ENCODE measurements at regions not wholly inside any gene's neighbourhood (a gene's known extent, or its start where the extent isn't known, plus 50 kb on each side); places are given as distances from the start of the nearest gene placed in this dataset.
"Not testable (repeated sequence)": the region's sequence is repeated elsewhere in the genome, so short reads cannot be mapped to it uniquely, and the experiment has no call there.

DNA sequence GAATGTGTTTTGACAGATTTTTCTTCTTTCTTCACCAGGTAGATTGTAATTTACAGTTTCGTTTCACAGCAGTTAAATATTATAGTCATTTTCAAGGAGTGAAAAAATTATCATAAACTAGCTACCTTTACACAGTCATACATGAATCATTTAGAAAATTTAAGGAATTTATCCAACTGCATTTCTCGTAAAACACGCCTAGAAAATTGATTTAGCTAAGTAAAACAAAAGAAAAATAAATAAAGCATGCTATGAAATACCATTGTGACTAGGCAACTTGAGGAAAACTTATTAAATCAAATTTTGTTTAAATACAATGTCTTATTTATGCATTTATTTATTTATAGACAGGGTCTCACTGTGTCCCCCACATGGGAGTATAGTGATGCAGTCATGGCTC is 109.9 kb upstream of the EMB start:
- no peak for DNase-seq (ENCODE audit: low read depth in 2 of 2)
- TF ChIP-seq, protein P1, sequence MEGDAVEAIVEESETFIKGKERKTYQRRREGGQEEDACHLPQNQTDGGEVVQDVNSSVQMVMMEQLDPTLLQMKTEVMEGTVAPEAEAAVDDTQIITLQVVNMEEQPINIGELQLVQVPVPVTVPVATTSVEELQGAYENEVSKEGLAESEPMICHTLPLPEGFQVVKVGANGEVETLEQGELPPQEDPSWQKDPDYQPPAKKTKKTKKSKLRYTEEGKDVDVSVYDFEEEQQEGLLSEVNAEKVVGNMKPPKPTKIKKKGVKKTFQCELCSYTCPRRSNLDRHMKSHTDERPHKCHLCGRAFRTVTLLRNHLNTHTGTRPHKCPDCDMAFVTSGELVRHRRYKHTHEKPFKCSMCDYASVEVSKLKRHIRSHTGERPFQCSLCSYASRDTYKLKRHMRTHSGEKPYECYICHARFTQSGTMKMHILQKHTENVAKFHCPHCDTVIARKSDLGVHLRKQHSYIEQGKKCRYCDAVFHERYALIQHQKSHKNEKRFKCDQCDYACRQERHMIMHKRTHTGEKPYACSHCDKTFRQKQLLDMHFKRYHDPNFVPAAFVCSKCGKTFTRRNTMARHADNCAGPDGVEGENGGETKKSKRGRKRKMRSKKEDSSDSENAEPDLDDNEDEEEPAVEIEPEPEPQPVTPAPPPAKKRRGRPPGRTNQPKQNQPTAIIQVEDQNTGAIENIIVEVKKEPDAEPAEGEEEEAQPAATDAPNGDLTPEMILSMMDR (IDR thresholded peaks at IDR 0.05; ENCODE audit: low read depth, low read length) = no peak
- no peak overlapping the region for H3K4me3 ChIP-seq (replicated peaks in 1 of 2; ENCODE audit: low read depth in 2 of 2, low read length in 2 of 2)

DNA sequence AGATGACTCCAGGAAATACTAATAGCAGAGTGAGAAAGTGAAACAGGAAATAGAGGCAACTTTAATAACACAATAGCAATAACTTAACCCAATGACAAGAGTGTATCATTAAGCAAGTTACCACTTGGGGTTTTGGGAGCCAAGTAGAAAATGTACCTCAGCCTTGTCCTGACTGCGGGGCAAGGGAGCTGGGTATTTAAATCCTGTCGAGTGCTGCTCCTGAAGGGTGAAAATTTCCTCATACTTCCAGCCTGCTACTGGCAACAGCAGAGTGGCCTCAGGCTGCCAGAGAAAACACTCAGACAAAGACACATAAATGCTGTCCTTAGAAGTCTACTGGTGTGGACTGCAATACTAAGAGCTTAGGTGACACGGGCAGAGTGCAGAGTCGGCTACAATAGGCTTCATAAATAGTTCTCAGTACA is 112.5 kb upstream of the EMB start:
- TF ChIP-seq, protein P1 (IDR thresholded peaks at IDR 0.05; ENCODE audit: low read depth, low read length) = no peak
- H3K4me3 ChIP-seq (replicated peaks in 1 of 2; ENCODE audit: low read depth in 2 of 2, low read length in 2 of 2) = no peak overlapping the region
- peak in 1 of 2 donors; percentile 20 for DNase-seq (ENCODE audit: low read depth in 2 of 2)

- H3K4me3 ChIP-seq (replicated peaks in 1 of 2; ENCODE audit: low read depth in 2 of 2, low read length in 2 of 2); DNase-seq (ENCODE audit: low read depth in 2 of 2): not testable (repeated sequence)
Observed at GRCh38 chr5:50558640-50559039, 107.8 kb upstream of the PARP8 start.

DNA sequence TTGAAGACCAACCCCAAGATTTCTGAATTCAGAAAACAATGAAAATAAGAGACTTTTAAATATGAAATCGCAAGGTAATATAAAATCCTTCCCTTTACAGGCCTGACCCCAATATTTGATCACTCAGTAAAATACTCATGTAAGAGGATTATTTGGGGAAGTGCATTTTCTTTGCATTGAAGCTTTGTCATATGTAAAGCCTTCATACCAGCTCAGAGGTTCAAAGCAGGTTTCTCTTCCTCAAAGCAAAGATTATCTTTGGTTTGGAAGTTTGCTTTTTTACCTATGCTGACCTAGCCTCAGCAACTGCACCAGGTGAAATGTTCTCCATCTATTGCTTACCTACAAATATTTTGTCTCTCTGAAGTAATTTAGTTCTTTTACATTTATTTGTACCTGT is 106.5 kb upstream of the PARP8 start:
- TF ChIP-seq, protein P1 (IDR thresholded peaks at IDR 0.05; ENCODE audit: low read depth, low read length) = no peak
- no peak for DNase-seq (ENCODE audit: low read depth in 2 of 2)
- H3K4me3 ChIP-seq (replicated peaks in 1 of 2; ENCODE audit: low read depth in 2 of 2, low read length in 2 of 2) = no peak overlapping the region

DNA sequence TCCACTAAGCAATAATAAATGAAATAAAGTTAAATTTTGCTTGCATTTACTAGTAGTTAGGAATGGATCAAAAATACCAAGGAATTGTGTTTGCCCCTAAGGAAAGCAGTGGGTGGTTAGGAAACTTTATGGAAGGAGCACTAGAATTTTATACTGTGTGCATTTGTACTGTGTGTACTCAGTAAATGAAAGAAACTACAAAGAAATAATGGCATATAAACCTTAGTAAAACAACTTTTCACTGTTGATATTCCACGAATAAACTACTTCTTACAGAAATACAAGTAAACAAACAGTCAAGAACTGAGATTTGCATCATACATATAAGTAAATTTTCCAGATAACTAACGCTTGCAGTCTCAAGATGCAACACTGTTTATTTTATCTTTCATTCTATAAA is 103.7 kb upstream of the PARP8 start:
- no peak for DNase-seq (ENCODE audit: low read depth in 2 of 2)
- TF ChIP-seq, protein P1 (IDR thresholded peaks at IDR 0.05; ENCODE audit: low read depth, low read length) = no peak
- H3K4me3 ChIP-seq (replicated peaks in 1 of 2; ENCODE audit: low read depth in 2 of 2, low read length in 2 of 2) = no peak overlapping the region

- peak in 1 of 2 donors; percentile 7 for DNase-seq (ENCODE audit: low read depth in 2 of 2)
- H3K4me3 ChIP-seq (replicated peaks in 1 of 2; ENCODE audit: low read depth in 2 of 2, low read length in 2 of 2) = no peak overlapping the region
- TF ChIP-seq, protein P1 (IDR thresholded peaks at IDR 0.05; ENCODE audit: low read depth, low read length) = no peak
Observed at GRCh38 chr5:50564079-50564478, 102.4 kb upstream of the PARP8 start.

GRCh38 chr5:50564558-50564957 is 101.9 kb upstream of the PARP8 start:
- DNase-seq (ENCODE audit: low read depth in 2 of 2) = no peak
- TF ChIP-seq, protein P1 (IDR thresholded peaks at IDR 0.05; ENCODE audit: low read depth, low read length) = no peak
- no peak overlapping the region for H3K4me3 ChIP-seq (replicated peaks in 1 of 2; ENCODE audit: low read depth in 2 of 2, low read length in 2 of 2)
